H1 (cell line): ENCODE measurements at regions not wholly inside any gene's neighbourhood (a gene's known extent, or its start where the extent isn't known, plus 50 kb on each side); places are given as distances from the start of the nearest gene placed in this dataset.

Experiments
- CTCF ChIA-PET: fragments of 300-600 bp; sonication (Branson Sonifier 250); formaldehyde crosslinking; loops from one replicate; lab custom pipeline; 2021; ENCODE audit not compliant: partially characterized antibody; lab: Charles Lee
- POLR2A ChIA-PET: fragments of 300-600 bp; sonication (Branson Sonifier 250); formaldehyde crosslinking; loops from one replicate; lab custom pipeline; 2021; ENCODE audit warnings: inconsistent platforms; ENCODE audit not compliant: partially characterized antibody; lab: Charles Lee
- DNase-seq, 2 experiments: peaks; one replicate each; pipeline versions ENCODE4 v3.0.0 to v3.0.0-alpha.2; 2010 to 2022; ENCODE audit warnings: low spot score in 2 of 2, low read depth in 1 of 2, mixed read lengths in 1 of 2
- FAIRE-seq: peaks from 2 replicates; lab custom pipeline; 2011; peaks lifted over from hg19 to GRCh38; lab: Jason Lieb, UNC
- H2AFZ ChIP-seq: 2 replicates; pipeline ENCODE4 v1.8.1; 2012; ENCODE audit warnings: low read length, inconsistent platforms
- H2AK5ac ChIP-seq: 2 replicates; pipeline ENCODE4 v1.6.1; 2013; ENCODE audit warnings: low read depth, low read length
- H2BK120ac ChIP-seq: replicated peaks from 2 replicates; pipeline ENCODE3; 2013; ENCODE audit warnings: low read depth, low read length, inconsistent platforms
- H2BK12ac ChIP-seq: 2 replicates; pipeline ENCODE4 v1.6.1; 2013; ENCODE audit warnings: low read depth, low read length
- H2BK15ac ChIP-seq: 2 replicates; pipeline ENCODE4 v1.6.1; 2013; ENCODE audit warnings: low read length
- H2BK20ac ChIP-seq: 2 replicates; pipeline ENCODE4 v1.6.1; 2013; ENCODE audit warnings: low read length
- H2BK5ac ChIP-seq: 2 replicates; pipeline ENCODE4 v1.6.1; 2013; ENCODE audit warnings: low read depth, low read length
- H3K14ac ChIP-seq: 2 replicates; pipeline ENCODE4 v1.6.1; 2013; ENCODE audit warnings: inconsistent platforms; ENCODE audit not compliant: insufficient read length
- H3K18ac ChIP-seq: 2 replicates; pipeline ENCODE4 v1.6.1; 2013; ENCODE audit warnings: low read length; ENCODE audit errors: extremely low read depth
- H3K23ac ChIP-seq: 2 replicates; pipeline ENCODE4 v1.6.1; 2013; ENCODE audit warnings: inconsistent platforms; ENCODE audit not compliant: insufficient read length
- H3K23me2 ChIP-seq: 2 replicates; pipeline ENCODE4 v1.6.1; 2013; ENCODE audit warnings: low read depth, low read length
- H3K27ac ChIP-seq: 2 replicates; pipeline ENCODE4 v1.6.1; 2011; ENCODE audit warnings: low read depth, low read length, inconsistent platforms
- H3K27me3 ChIP-seq, 4 experiments: replicated peaks in 1 of 4; 1 replicate in 1 of 4; 2 replicates in 3 of 4; pipeline versions ENCODE4 v1.6.1 to v1.8.1; 2011 to 2013; ENCODE audit warnings: low read length in 3 of 4, mild to moderate bottlenecking in 3 of 4, inconsistent platforms in 2 of 4, mixed read lengths in 2 of 4, moderate library complexity in 1 of 4; ENCODE audit not compliant: control insufficient read depth in 3 of 4, insufficient read depth in 3 of 4; ENCODE audit errors: extremely low read depth in 1 of 4
- H3K36me3 ChIP-seq, 4 experiments: 2 replicates each; pipeline versions ENCODE4 v1.6.1 to v1.8.1; 2011 to 2013; ENCODE audit warnings: mild to moderate bottlenecking in 4 of 4, low read length in 3 of 4, moderate library complexity in 2 of 4, control low read depth in 1 of 4, inconsistent platforms in 1 of 4; ENCODE audit not compliant: insufficient read depth in 4 of 4, control insufficient read depth in 2 of 4
- H3K4ac ChIP-seq: replicated peaks from 2 replicates; pipeline ENCODE3; 2013; ENCODE audit warnings: low read length, low read depth, mixed read lengths, inconsistent platforms; ENCODE audit not compliant: insufficient read length
- H3K4me1 ChIP-seq, 4 experiments: replicated peaks in 1 of 4; 1 replicate in 1 of 4; 2 replicates in 3 of 4; pipeline versions ENCODE4 v1.6.1 to v1.8.1; 2011 to 2013; ENCODE audit warnings: low read length in 3 of 4, inconsistent platforms in 2 of 4, mixed read lengths in 1 of 4; ENCODE audit not compliant: insufficient read depth in 4 of 4, control insufficient read depth in 3 of 4
- H3K4me2 ChIP-seq, 2 experiments: 2 replicates each; pipeline versions ENCODE4 v1.6.1 to v1.8.1; 2011 to 2013; ENCODE audit warnings: low read depth in 2 of 2, low read length in 2 of 2, control low read depth in 1 of 2, inconsistent platforms in 1 of 2, mild to moderate bottlenecking in 1 of 2; ENCODE audit not compliant: insufficient read depth in 1 of 2
- H3K4me3 ChIP-seq, 4 experiments: fragments of 200-600, 300-600 bp in 1 of 4; sonication (generic), shearing (Covaris generic), sonication (Bioruptor Twin) in 1 of 4; 2 replicates each; pipeline versions ENCODE4 v1.5.1 to v1.8.1; 2011 to 2016; ENCODE audit warnings: low read length in 4 of 4, low read depth in 3 of 4, control low read depth in 2 of 4, inconsistent platforms in 2 of 4, mild to moderate bottlenecking in 2 of 4, mixed read lengths in 1 of 4, moderate library complexity in 1 of 4; ENCODE audit not compliant: insufficient read depth in 2 of 4; ENCODE audit errors: extremely low read depth in 1 of 4
- H3K56ac ChIP-seq: replicated peaks from 2 replicates; pipeline ENCODE3; 2013; ENCODE audit warnings: low read depth, mild to moderate bottlenecking, mixed read lengths, low read length, inconsistent platforms; ENCODE audit not compliant: insufficient read length
- H3K79me1 ChIP-seq: 2 replicates; pipeline ENCODE4 v1.6.1; 2013; ENCODE audit warnings: low read depth, low read length, control low read depth
- H3K79me2 ChIP-seq, 2 experiments: 2 replicates each; pipeline versions ENCODE4 v1.6.1 to v1.8.1; 2012 to 2013; ENCODE audit warnings: low read length in 2 of 2, mild to moderate bottlenecking in 2 of 2, inconsistent platforms in 1 of 2; ENCODE audit not compliant: insufficient read depth in 2 of 2, control insufficient read depth in 1 of 2
- H3K9ac ChIP-seq, 4 experiments: replicated peaks in 1 of 4; 1 replicate in 1 of 4; 2 replicates in 3 of 4; pipeline versions ENCODE4 v1.6.1 to v1.8.1; 2011 to 2013; ENCODE audit warnings: low read depth in 3 of 4, low read length in 3 of 4, control low read depth in 2 of 4, mild to moderate bottlenecking in 2 of 4, moderate library complexity in 2 of 4, inconsistent platforms in 1 of 4; ENCODE audit errors: extremely low read depth in 1 of 4
- H3K9me3 ChIP-seq, 2 experiments: 2 replicates each; pipeline versions ENCODE4 v1.6.1 to v1.8.1; 2012 to 2013; ENCODE audit warnings: mild to moderate bottlenecking in 2 of 2, moderate library complexity in 2 of 2, control low read depth in 1 of 2, inconsistent platforms in 1 of 2, low read depth in 1 of 2, low read length in 1 of 2, mixed read lengths in 1 of 2; ENCODE audit not compliant: insufficient read depth in 2 of 2
- H4K20me1 ChIP-seq, 2 experiments: replicated peaks in 1 of 2; 2 replicates each; pipeline versions ENCODE3 to v1.8.1; 2011 to 2013; ENCODE audit warnings: inconsistent platforms in 2 of 2, low read length in 2 of 2, mild to moderate bottlenecking in 1 of 2; ENCODE audit not compliant: insufficient read depth in 2 of 2, control insufficient read depth in 1 of 2
- H4K5ac ChIP-seq: 2 replicates; pipeline ENCODE4 v1.6.1; 2013; ENCODE audit warnings: low read length, low read depth, mixed read lengths, inconsistent platforms; ENCODE audit not compliant: insufficient read length
- H4K8ac ChIP-seq: 2 replicates; pipeline ENCODE4 v1.8.0; 2013; ENCODE audit warnings: mild to moderate bottlenecking, moderate library complexity, low read length, inconsistent platforms; ENCODE audit not compliant: insufficient read depth; ENCODE audit errors: extremely low read depth
- H4K91ac ChIP-seq: replicated peaks from 2 replicates; pipeline ENCODE3; 2013; ENCODE audit warnings: low read length, mixed read lengths, inconsistent platforms; ENCODE audit not compliant: insufficient read length
- CBX8 ChIP-seq: fragments of 300-800, 300-1000 bp; sonication (generic); IDR thresholded peaks from 2 replicates; pipeline ENCODE4 v1.7.1; 2016; ENCODE audit warnings: low read depth, low read length, borderline replicate concordance
- CHD1 ChIP-seq: IDR thresholded peaks from 2 replicates; pipeline ENCODE4 v1.6.1; 2012; ENCODE audit warnings: low read depth, low read length, improper control_type of control experiment
- CHD2 ChIP-seq: IDR thresholded peaks from 2 replicates; pipeline ENCODE4 v1.6.1; 2012; ENCODE audit warnings: low read length, improper control_type of control experiment
- FOSL1 ChIP-seq: IDR thresholded peaks from 2 replicates; pipeline ENCODE4 v1.6.1; 2011; ENCODE audit warnings: mild to moderate bottlenecking, low read depth, low read length, moderate library complexity; ENCODE audit not compliant: insufficient read depth
- KDM1A ChIP-seq: fragments of 200-600, 300-600 bp; sonication (generic); IDR thresholded peaks from 2 replicates; pipeline ENCODE4 v1.7.1; 2016; ENCODE audit warnings: mild to moderate bottlenecking, low read length, borderline replicate concordance
- KDM4A ChIP-seq: IDR thresholded peaks from one replicate; pipeline ENCODE4 v1.7.1; 2012; ENCODE audit warnings: low read depth, mild to moderate bottlenecking, moderate library complexity, low read length, inconsistent platforms; ENCODE audit not compliant: severe bottlenecking
- MAFK ChIP-seq: IDR thresholded peaks from 2 replicates; pipeline ENCODE4 v1.6.1; 2012; ENCODE audit warnings: low read depth, mild to moderate bottlenecking, improper control_type of control experiment, low read length
- SIRT6 ChIP-seq: IDR thresholded peaks from one replicate; pipeline ENCODE4 v1.7.1; 2012; ENCODE audit warnings: low read length, inconsistent platforms
- SP4 ChIP-seq: IDR thresholded peaks from 2 replicates; pipeline ENCODE4 v1.6.1; 2012; ENCODE audit warnings: low read length, inconsistent platforms
- TCF12 ChIP-seq: IDR thresholded peaks from 2 replicates; pipeline ENCODE4 v1.6.1; 2011; ENCODE audit warnings: low read depth, mild to moderate bottlenecking, low read length
- WGBS, 2 experiments: shearing (Covaris generic) in 1 of 2; methylation state at CpG; one replicate each; pipeline versions ENCODE4 v1.1.6 to v1.1.7; 2013 to 2015; ENCODE audit warnings: low lambda C conversion rate in 2 of 2, mixed read lengths in 2 of 2, inconsistent platforms in 1 of 2, low coverage in 1 of 2, missing lambda C conversion rate in 1 of 2; ENCODE audit not compliant: insufficient replicate concordance in 2 of 2, insufficient coverage in 1 of 2, insufficient read length in 1 of 2; ENCODE audit errors: extremely low coverage in 1 of 2, missing lambda C conversion rate in 1 of 2; 5-methylcytosine and 5-hydroxymethylcytosine counted together
- TF ChIP-seq, protein P1 (sequence below), 3 experiments: IDR thresholded peaks; 1 replicate in 2 of 3; 2 replicates in 1 of 3; pipeline versions ENCODE4 v1.5.1 to v1.6.1; 2011; ENCODE audit warnings: low read length in 3 of 3, mild to moderate bottlenecking in 3 of 3, inconsistent platforms in 2 of 3, low read depth in 1 of 3, moderate library complexity in 1 of 3; ENCODE audit not compliant: insufficient read depth in 1 of 3; ENCODE audit errors: control extremely low read depth in 1 of 3
- TF ChIP-seq, protein P2 (sequence below): IDR thresholded peaks from 2 replicates; pipeline ENCODE4 v1.6.1; 2011; ENCODE audit warnings: low read length, improper control_type of control experiment

DNA sequence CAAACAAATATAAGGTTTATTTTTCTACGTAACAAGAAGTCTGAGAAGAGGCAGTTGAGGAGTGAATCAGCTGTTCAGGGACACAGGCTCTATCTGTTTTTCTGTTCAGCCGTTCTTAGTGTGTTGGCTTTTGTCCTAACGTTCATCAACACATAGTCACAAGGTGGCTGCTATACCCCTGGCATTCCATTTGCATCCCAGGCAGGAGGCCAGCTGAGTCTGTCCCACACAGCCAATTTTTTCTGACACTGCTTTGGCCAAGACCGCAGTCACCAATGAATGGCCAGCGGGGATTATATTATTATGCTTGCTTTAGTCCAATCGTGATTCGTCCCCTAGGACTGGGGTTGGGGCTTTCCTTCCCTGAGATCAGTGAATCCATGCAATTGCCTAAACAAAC lies 143.4 kb upstream of the CHST15 start:
- H3K23ac ChIP-seq = no peak overlapping the region
- POLR2A ChIA-PET = no interaction called here
- no peak for TF ChIP-seq MAFK
- no peak for TF ChIP-seq KDM1A
- TF ChIP-seq FOSL1 = no peak
- no peak for TF ChIP-seq SP4
- TF ChIP-seq CHD1 = no peak
- TF ChIP-seq KDM4A = no peak
- no peak for TF ChIP-seq SIRT6
- no peak for TF ChIP-seq CBX8
- TF ChIP-seq CHD2 = no peak
- TF ChIP-seq TCF12 = no peak
- TF ChIP-seq, protein P1, sequence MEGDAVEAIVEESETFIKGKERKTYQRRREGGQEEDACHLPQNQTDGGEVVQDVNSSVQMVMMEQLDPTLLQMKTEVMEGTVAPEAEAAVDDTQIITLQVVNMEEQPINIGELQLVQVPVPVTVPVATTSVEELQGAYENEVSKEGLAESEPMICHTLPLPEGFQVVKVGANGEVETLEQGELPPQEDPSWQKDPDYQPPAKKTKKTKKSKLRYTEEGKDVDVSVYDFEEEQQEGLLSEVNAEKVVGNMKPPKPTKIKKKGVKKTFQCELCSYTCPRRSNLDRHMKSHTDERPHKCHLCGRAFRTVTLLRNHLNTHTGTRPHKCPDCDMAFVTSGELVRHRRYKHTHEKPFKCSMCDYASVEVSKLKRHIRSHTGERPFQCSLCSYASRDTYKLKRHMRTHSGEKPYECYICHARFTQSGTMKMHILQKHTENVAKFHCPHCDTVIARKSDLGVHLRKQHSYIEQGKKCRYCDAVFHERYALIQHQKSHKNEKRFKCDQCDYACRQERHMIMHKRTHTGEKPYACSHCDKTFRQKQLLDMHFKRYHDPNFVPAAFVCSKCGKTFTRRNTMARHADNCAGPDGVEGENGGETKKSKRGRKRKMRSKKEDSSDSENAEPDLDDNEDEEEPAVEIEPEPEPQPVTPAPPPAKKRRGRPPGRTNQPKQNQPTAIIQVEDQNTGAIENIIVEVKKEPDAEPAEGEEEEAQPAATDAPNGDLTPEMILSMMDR (IDR thresholded peaks at IDR 0.05; ENCODE audit: control extremely low read depth in 1 of 3, insufficient read depth in 1 of 3, low read depth in 1 of 3, low read length in 3 of 3) = no peak
- TF ChIP-seq, protein P2, sequence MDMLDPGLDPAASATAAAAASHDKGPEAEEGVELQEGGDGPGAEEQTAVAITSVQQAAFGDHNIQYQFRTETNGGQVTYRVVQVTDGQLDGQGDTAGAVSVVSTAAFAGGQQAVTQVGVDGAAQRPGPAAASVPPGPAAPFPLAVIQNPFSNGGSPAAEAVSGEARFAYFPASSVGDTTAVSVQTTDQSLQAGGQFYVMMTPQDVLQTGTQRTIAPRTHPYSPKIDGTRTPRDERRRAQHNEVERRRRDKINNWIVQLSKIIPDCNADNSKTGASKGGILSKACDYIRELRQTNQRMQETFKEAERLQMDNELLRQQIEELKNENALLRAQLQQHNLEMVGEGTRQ = no peak

More for the DNA sequence above, 143.4 kb upstream of the CHST15 start:
- CTCF ChIA-PET = interaction anchor here (1.1 to 4.0 kb wide), 4 partner anchors 13 to 242 kb away, joined by 3 to 18 read pairs (median 8); no protein-coding TSS in a partner anchor
- H2BK15ac ChIP-seq = no peak overlapping the region
- H3K79me1 ChIP-seq = no peaks in the 10 kb centered on the region
- no peaks in the 10 kb centered on the region; a peak in 2 of 7 replicates for H3K27me3 ChIP-seq
- FAIRE-seq (no peak), DNase-seq (no peak)
- no peak overlapping the region for H3K27ac ChIP-seq
- no peak overlapping the region for H2BK20ac ChIP-seq
- H3K23me2 ChIP-seq = no peaks in the 10 kb centered on the region; the same call in 1 of the 2 replicates
- no peak overlapping the region; a peak in 1 of 8 replicates for H3K4me3 ChIP-seq
- H2BK12ac ChIP-seq = no peak overlapping the region
- peaks cover 0 to 6% (median 3%) of the 10 kb centered on the region in 4 experiments; a peak in 6 of 7 replicates for H3K4me1 ChIP-seq
- no peak overlapping the region for H4K8ac ChIP-seq
- H3K4me2 ChIP-seq = no peak overlapping the region
- no peaks in the 10 kb centered on the region for H3K36me3 ChIP-seq
- no peak overlapping the region for H3K14ac ChIP-seq
- H3K9me3 ChIP-seq = no peaks in the 10 kb centered on the region
- no peak overlapping the region for H4K5ac ChIP-seq
- H3K18ac ChIP-seq = no peak overlapping the region
- no peak overlapping the region for H3K4ac ChIP-seq
- no peak overlapping the region for H2AFZ ChIP-seq
- no peak overlapping the region for H2BK120ac ChIP-seq
- 91% methylated on average over 7 of the region's 7 CpGs; no CpG with 5 or more reads in 1 of the 2 experiments for WGBS, 2 experiments
- no peak overlapping the region for H2BK5ac ChIP-seq
- H3K79me2 ChIP-seq = no peaks in the 10 kb centered on the region
- H2AK5ac ChIP-seq = no peak overlapping the region
- H4K20me1 ChIP-seq = no peaks in the 10 kb centered on the region
- no peak overlapping the region for H3K56ac ChIP-seq
- no peak overlapping the region for H3K9ac ChIP-seq
- no peak overlapping the region for H4K91ac ChIP-seq
